Gastrocnemius medialis (tissue), 4 donors: ENCODE measurements at regions not wholly inside any gene's neighbourhood (a gene's known extent, or its start where the extent isn't known, plus 50 kb on each side); places are given as distances from the start of the nearest gene placed in this dataset.

Experiments
- ATAC-seq, 2 donors: fragments of 150-250 bp; one replicate each; pipeline ENCODE4 v1.9.1; 2016
- DNase-seq, 2 donors: peaks; one replicate each; pipeline ENCODE4 v3.0.0-alpha.2; 2019
- H3K27ac ChIP-seq, 4 donors: fragments of 200-600 bp; sonication (generic); 1 replicate in 1 of 4; 2 replicates in 3 of 4; pipeline ENCODE4 v1.5.1; 2016 to 2018; ENCODE audit warnings: mild to moderate bottlenecking in 2 of 4, moderate library complexity in 1 of 4
- H3K27me3 ChIP-seq, 3 donors: fragments of 200-600 bp; sonication (generic) in 2 of 3; 1 replicate in 1 of 3; 2 replicates in 2 of 3; pipeline versions ENCODE4 v1.5.1 to v1.6.0; 2016 to 2019; ENCODE audit warnings: mild to moderate bottlenecking in 1 of 3, moderate library complexity in 1 of 3
- H3K36me3 ChIP-seq, 2 donors: fragments of 200-600 bp; sonication (generic) in 1 of 2; one replicate each; pipeline ENCODE4 v1.5.1; 2017 to 2018
- H3K4me1 ChIP-seq, 2 donors: fragments of 200-600 bp; sonication (generic) in 1 of 2; one replicate each; pipeline ENCODE4 v1.5.1; 2016 to 2017; ENCODE audit warnings: mild to moderate bottlenecking in 2 of 2
- H3K4me3 ChIP-seq, 4 donors: fragments of 200-600 bp; sonication (generic) in 3 of 4; 1 replicate in 1 of 4; 2 replicates in 3 of 4; pipeline ENCODE4 v1.5.1; 2016 to 2019; ENCODE audit warnings: mild to moderate bottlenecking in 2 of 4
- H3K9me3 ChIP-seq, 3 donors: fragments of 200-600 bp; sonication (generic) in 2 of 3; 1 replicate in 1 of 3; 2 replicates in 2 of 3; pipeline ENCODE4 v1.5.1; 2016 to 2019
- POLR2A ChIP-seq, 2 donors: fragments of 450-650 bp; IDR thresholded peaks; one replicate each; pipeline ENCODE4 v1.6.1; 2017; ENCODE audit warnings: antibody characterized with exemption in 2 of 2, mild to moderate bottlenecking in 2 of 2, moderate library complexity in 2 of 2
- in situ Hi-C, 4 donors: fragments of 200-750 bp; cut with MboI; loops; one replicate each; pipeline versions ENCODE4 v1.15.0 to v1.8.0; 2017; ENCODE audit warnings: low sequenced_read_pairs in 4 of 4
- intact Hi-C: fragments of 100-400 bp; cut with DNase I; formaldehyde crosslinking; loops from one replicate; pipeline ENCODE4 v1.15.1; 2023; ENCODE audit warnings: low total_unique reads
- TF ChIP-seq, protein P1 (sequence below), 5 experiments: fragments of 450-650 bp in 3 of 5; fragments of 200-600 bp in 2 of 5; sonication (generic) in 2 of 5; IDR thresholded peaks in 4 of 5; conservative IDR thresholded peaks in 1 of 5; 1 replicate in 4 of 5; 2 replicates in 1 of 5; pipeline ENCODE4 v1.5.1; 2016 to 2019; ENCODE audit warnings: antibody characterized with exemption in 5 of 5, mild to moderate bottlenecking in 3 of 5, moderate library complexity in 3 of 5

DNA sequence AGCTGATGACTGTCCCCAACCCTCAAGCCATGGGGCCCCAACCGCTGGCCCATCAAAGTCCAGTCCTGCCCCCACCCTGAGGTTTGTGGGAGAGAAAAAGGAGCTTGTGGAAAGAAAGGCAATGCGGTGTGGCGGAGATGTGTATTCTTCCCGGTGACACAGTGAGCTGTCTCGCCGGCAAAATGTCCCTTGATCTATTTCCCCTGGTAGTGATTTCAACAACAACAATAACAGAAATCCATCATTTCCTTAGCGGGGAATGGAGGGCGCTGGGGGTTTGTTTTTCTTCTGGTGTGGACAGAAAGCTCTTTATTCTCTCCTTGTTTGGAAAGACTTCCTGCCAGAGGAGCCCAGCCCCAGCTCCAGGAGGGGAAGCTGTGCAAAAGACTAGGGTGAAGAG lies 93.7 kb upstream of the LHX5 start:
- no peaks in the 10 kb centered on the region for H3K9me3 ChIP-seq
- intact Hi-C loops (no loop called here), in situ Hi-C loops (no loop called here)
- no peak overlapping the region for H3K4me3 ChIP-seq
- no peak for TF ChIP-seq POLR2A (IDR thresholded peaks at IDR 0.05)
- TF ChIP-seq, protein P1, sequence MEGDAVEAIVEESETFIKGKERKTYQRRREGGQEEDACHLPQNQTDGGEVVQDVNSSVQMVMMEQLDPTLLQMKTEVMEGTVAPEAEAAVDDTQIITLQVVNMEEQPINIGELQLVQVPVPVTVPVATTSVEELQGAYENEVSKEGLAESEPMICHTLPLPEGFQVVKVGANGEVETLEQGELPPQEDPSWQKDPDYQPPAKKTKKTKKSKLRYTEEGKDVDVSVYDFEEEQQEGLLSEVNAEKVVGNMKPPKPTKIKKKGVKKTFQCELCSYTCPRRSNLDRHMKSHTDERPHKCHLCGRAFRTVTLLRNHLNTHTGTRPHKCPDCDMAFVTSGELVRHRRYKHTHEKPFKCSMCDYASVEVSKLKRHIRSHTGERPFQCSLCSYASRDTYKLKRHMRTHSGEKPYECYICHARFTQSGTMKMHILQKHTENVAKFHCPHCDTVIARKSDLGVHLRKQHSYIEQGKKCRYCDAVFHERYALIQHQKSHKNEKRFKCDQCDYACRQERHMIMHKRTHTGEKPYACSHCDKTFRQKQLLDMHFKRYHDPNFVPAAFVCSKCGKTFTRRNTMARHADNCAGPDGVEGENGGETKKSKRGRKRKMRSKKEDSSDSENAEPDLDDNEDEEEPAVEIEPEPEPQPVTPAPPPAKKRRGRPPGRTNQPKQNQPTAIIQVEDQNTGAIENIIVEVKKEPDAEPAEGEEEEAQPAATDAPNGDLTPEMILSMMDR (IDR thresholded peaks at IDR 0.05 in 4 of 5, conservative IDR thresholded peaks at IDR 0.05 in 1 of 5) = no peak
- H3K27me3 ChIP-seq = peaks cover 0 to 6% (median 4%) of the 10 kb centered on the region in 3 donors
- ATAC-seq = no peak
- H3K36me3 ChIP-seq = no peaks in the 10 kb centered on the region
- DNase-seq = no peak
- no peaks in the 10 kb centered on the region for H3K4me1 ChIP-seq
- H3K27ac ChIP-seq = no peak overlapping the region

DNA sequence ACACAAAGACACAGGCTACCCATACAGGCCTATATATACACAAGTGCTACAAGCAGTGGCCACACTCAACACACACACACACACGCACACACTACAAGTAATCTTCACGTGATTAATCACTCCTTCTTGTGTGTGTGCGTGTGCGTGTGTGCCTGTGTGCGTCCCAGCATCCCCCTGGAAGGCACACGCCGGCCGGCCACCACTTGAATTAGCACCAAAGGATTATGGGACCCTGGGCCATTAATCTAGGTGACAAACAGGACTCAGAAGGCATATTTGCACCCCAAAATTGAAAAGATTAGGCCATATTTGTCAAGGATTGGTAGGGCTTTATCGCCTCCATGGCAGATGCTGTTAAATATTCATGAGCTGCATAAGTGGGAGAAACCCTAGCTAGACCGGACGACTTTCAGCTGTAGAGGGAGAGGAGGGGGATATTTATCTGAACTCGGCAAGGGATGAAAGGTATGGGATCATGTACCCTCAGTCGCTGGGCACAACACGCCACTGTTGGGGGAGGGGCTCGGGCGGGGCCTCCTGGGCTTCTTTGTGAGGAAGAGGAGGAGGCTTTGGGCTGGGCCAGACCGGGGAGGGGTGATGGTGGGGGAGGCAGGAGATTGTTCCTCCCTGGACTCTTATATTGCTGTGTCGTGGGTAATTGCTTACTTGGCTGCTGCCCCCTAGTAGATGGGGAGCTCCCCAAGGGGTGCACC lies 89.6 kb upstream of the LHX5 start:
- Histone ChIP-seq H3K4me3 (no peak overlapping the region), H3K27ac (no peak overlapping the region), H3K27me3 (peaks cover 0 to 6% (median 4%) of the 10 kb centered on the region in 3 donors), H3K4me1 (no peaks in the 10 kb centered on the region), H3K36me3 (no peaks in the 10 kb centered on the region), H3K9me3 (no peaks in the 10 kb centered on the region)
- DNase-seq (no peak), ATAC-seq (no peak)
- TF ChIP-seq, protein P1 (IDR thresholded peaks at IDR 0.05 in 4 of 5, conservative IDR thresholded peaks at IDR 0.05 in 1 of 5) = no peak
- TF ChIP-seq POLR2A (IDR thresholded peaks at IDR 0.05) = no peak
- intact Hi-C loops (no loop called here), in situ Hi-C loops (no loop called here)

DNA sequence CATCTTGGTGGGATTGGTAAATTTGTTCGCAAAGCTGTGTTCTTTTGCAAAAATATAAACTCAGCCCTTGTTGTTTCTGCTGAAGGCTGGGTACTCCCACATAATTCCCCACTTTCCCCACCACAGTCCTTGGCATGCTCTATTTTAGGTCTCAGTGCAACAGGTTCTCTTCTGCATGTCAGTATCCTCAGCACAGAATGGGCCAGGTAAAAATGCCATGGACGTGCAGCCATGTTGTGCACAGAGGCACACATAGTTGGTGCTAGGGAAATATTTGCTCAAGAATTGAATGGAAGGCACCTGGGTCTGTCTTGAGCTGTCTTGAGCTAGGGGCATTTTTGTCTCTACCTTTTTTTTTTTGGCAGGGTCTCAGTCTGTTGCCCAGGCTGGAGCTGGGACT lies 87.8 kb upstream of the LHX5 start:
- in situ Hi-C loops = no loop called here

DNA sequence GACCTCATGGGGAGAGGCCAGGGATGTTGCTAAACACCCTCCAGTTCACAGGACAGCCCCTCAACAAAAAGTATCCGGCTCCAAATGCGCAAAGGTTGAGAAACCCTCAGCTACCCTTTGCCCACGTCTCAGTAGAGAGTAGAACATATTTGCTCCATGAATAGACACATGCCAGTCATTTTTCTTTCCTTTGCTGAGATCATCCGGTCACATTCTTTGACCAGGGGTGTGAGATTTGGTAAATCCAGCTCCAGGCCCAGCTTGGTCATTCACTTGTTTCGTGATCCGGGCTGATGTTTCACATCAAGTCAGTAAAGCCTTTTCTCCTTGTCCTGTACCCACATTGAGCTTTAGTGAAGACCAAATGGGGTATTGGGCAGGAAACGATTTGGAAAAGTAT lies 83.6 kb upstream of the LHX5 start:
- peaks cover 0 to 4% (median 3%) of the 10 kb centered on the region in 3 donors for H3K27me3 ChIP-seq
- H3K27ac ChIP-seq = no peak overlapping the region
- no peaks in the 10 kb centered on the region for H3K4me1 ChIP-seq
- ATAC-seq = no peak
- DNase-seq = no peak
- H3K4me3 ChIP-seq = no peak overlapping the region
- intact Hi-C loops (no loop called here), in situ Hi-C loops (no loop called here)
- no peaks in the 10 kb centered on the region for H3K36me3 ChIP-seq
- no peaks in the 10 kb centered on the region for H3K9me3 ChIP-seq
- no peak for TF ChIP-seq POLR2A (IDR thresholded peaks at IDR 0.05)
- TF ChIP-seq, protein P1 (IDR thresholded peaks at IDR 0.05 in 4 of 5, conservative IDR thresholded peaks at IDR 0.05 in 1 of 5) = no peak

More for the DNA sequence above, 87.8 kb upstream of the LHX5 start:
- ATAC-seq (no peak), DNase-seq (no peak)
- H3K36me3 ChIP-seq = no peaks in the 10 kb centered on the region
- no peaks in the 10 kb centered on the region for H3K4me1 ChIP-seq
- H3K9me3 ChIP-seq = no peaks in the 10 kb centered on the region
- no peak for TF ChIP-seq POLR2A (IDR thresholded peaks at IDR 0.05)
- TF ChIP-seq, protein P1 (IDR thresholded peaks at IDR 0.05 in 4 of 5, conservative IDR thresholded peaks at IDR 0.05 in 1 of 5) = no peak
- intact Hi-C loops = no loop called here
- H3K4me3 ChIP-seq = no peak overlapping the region
- H3K27ac ChIP-seq = no peak overlapping the region
- H3K27me3 ChIP-seq = peaks cover 0 to 9% (median 4%) of the 10 kb centered on the region in 3 donors

DNA sequence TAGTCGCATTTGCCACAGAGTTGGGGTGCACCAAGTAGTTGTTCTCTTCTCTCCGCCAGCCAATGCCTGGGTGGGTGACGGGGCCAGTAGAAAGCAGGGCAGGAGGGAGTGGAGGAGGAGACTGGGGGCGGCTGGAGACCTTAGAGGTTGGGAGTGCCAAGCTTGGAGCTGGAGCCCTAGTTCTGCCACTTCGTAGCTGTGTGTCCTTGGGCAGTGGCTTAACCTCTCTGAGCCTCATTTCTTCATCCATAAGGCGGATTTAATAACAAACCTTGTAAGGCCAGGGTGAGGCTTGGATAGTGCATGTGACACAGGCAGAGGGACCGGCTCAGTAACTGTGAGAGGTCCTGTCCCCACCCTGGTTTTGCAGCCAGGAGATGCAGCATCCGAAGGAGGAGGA lies 81.1 kb upstream of the LHX5 start:
- H3K4me3 ChIP-seq = no peak overlapping the region
- no peaks in the 10 kb centered on the region for H3K4me1 ChIP-seq
- TF ChIP-seq, protein P1 (IDR thresholded peaks at IDR 0.05 in 4 of 5, conservative IDR thresholded peaks at IDR 0.05 in 1 of 5) = no peak
- TF ChIP-seq POLR2A (IDR thresholded peaks at IDR 0.05) = no peak
- H3K27me3 ChIP-seq = peaks cover 0 to 3% (median 0%) of the 10 kb centered on the region in 3 donors
- H3K27ac ChIP-seq = no peak overlapping the region
- no peaks in the 10 kb centered on the region for H3K9me3 ChIP-seq
- ATAC-seq (no peak), DNase-seq (no peak)
- H3K36me3 ChIP-seq = no peaks in the 10 kb centered on the region
- in situ Hi-C loops (no loop called here), intact Hi-C loops (no loop called here)
